HepG2 (cell line): ENCODE measurements at regions not wholly inside any gene's neighbourhood (a gene's known extent, or its start where the extent isn't known, plus 50 kb on each side); places are given as distances from the start of the nearest gene placed in this dataset.

ENCODE experiments used
- ATAC-seq: fragments of 200-7000 bp; cut with Tn5 transposase; 3 replicates; pipeline ENCODE4 v1.9.1; 2020; ENCODE audit warnings: mild to moderate bottlenecking, moderate library complexity
- BruUV-seq: library from RNA; stranded (reverse); fragments of 400-500 nt; replicated peaks from 2 replicates; lab custom pipeline; 2021; lab: Mats Ljungman, UMichigan
- CTCF ChIA-PET: fragments of 300-600 bp; formaldehyde crosslinking; extraction: SDS; loops from one replicate; lab custom pipeline; 2021; ENCODE audit warnings: low total read pairs, inconsistent platforms, low intra/inter-chr PET ratio; lab: Yijun Ruan, JAX
- POLR2A ChIA-PET: fragments of 350-600 bp; sonication (Branson Sonifier 250); formaldehyde crosslinking; loops from one replicate; lab custom pipeline; 2020; ENCODE audit warnings: antibody characterized with exemption, inconsistent platforms; lab: Yijun Ruan, JAX
- DNase-seq: peaks from one replicate; pipeline ENCODE4 v3.0.0-alpha.2; 2015; ENCODE audit warnings: low spot score
- FAIRE-seq: peaks from 3 replicates; lab custom pipeline; 2011; peaks lifted over from hg19 to GRCh38; lab: Jason Lieb, UNC
- H2AFZ ChIP-seq: one replicate; pipeline ENCODE4 v1.6.1; 2011; ENCODE audit warnings: low read length, inconsistent platforms
- H3K27ac ChIP-seq: fragments of 300-600 bp; 3 replicates; pipeline ENCODE4 v1.8.0; 2011; ENCODE audit warnings: mixed run types, mild to moderate bottlenecking, mixed read lengths, low read length, inconsistent platforms; ENCODE audit not compliant: insufficient read depth; ENCODE audit errors: extremely low read length
- H3K27me3 ChIP-seq, 2 experiments: fragments of 200-600 bp in 1 of 2; 2 replicates in 1 of 2; 3 replicates in 1 of 2; pipeline versions ENCODE4 v1.6.0 to v1.8.0; 2011; ENCODE audit warnings: low read length in 2 of 2, mild to moderate bottlenecking in 2 of 2, moderate library complexity in 2 of 2, inconsistent platforms in 1 of 2; ENCODE audit not compliant: insufficient read depth in 2 of 2, control insufficient read depth in 1 of 2
- H3K36me3 ChIP-seq, 2 experiments: fragments of 200-600 bp in 1 of 2; replicated peaks in 1 of 2; 2 replicates in 1 of 2; 3 replicates in 1 of 2; pipeline versions ENCODE4 v1.5.1 to v1.8.0; 2011; ENCODE audit warnings: low read length in 2 of 2, inconsistent platforms in 1 of 2; ENCODE audit not compliant: insufficient read depth in 2 of 2, control insufficient read depth in 1 of 2
- H3K4me1 ChIP-seq: 2 replicates; pipeline ENCODE4 v1.5.1; 2012; ENCODE audit warnings: low read length, inconsistent platforms; ENCODE audit not compliant: insufficient read depth
- H3K4me2 ChIP-seq: 2 replicates; pipeline ENCODE4 v1.6.0; 2011; ENCODE audit warnings: low read depth, low read length, inconsistent platforms
- H3K4me3 ChIP-seq, 3 experiments: fragments of 200-600 bp in 1 of 3; sonication (generic), shearing (Covaris generic) in 1 of 3; replicated peaks in 1 of 3; 2 replicates each; pipeline ENCODE4 v1.5.1; 2011 to 2016; ENCODE audit warnings: low read length in 3 of 3, inconsistent platforms in 2 of 3, low read depth in 2 of 3, mild to moderate bottlenecking in 2 of 3, control low read depth in 1 of 3, mixed read lengths in 1 of 3; ENCODE audit not compliant: insufficient read depth in 1 of 3
- H3K79me2 ChIP-seq: one replicate; pipeline ENCODE4 v1.6.1; 2011; ENCODE audit warnings: low read length, inconsistent platforms; ENCODE audit not compliant: insufficient read depth
- H3K9ac ChIP-seq: 2 replicates; pipeline ENCODE4 v1.6.0; 2011; ENCODE audit warnings: mild to moderate bottlenecking, low read depth, low read length, inconsistent platforms; ENCODE audit not compliant: insufficient read depth
- H3K9me3 ChIP-seq: 2 replicates; pipeline ENCODE4 v1.5.1; 2012; ENCODE audit warnings: mild to moderate bottlenecking, low read length
- H4K20me1 ChIP-seq: 2 replicates; pipeline ENCODE4 v1.6.0; 2011; ENCODE audit warnings: inconsistent platforms, mild to moderate bottlenecking, low read length, moderate library complexity; ENCODE audit not compliant: insufficient read depth
- FOXK1 ChIP-seq: sonication (generic); formaldehyde crosslinking; IDR thresholded peaks from 2 replicates; pipeline ENCODE4 v1.4.0; 2020; ENCODE audit warnings: low read depth, missing genetic modification reagents, borderline replicate concordance
- KAT8 ChIP-seq: IDR thresholded peaks from 2 replicates; pipeline ENCODE4 v1.6.1; 2016; ENCODE audit warnings: missing genetic modification reagents, missing compliant biosample characterization
- MED13 ChIP-seq: sonication (generic); formaldehyde crosslinking; IDR thresholded peaks from 2 replicates; pipeline ENCODE4 v1.5.0; 2020; ENCODE audit warnings: missing genetic modification reagents
- MIXL1 ChIP-seq: IDR thresholded peaks from 2 replicates; pipeline ENCODE4 v1.6.1; 2016
- SIX4 ChIP-seq: sonication (generic); formaldehyde crosslinking; IDR thresholded peaks from 2 replicates; pipeline ENCODE4 v1.4.0; 2020; ENCODE audit warnings: missing genetic modification reagents
- SMARCE1 ChIP-seq: fragments of 450-650 bp; IDR thresholded peaks from 2 replicates; pipeline ENCODE4 v1.6.1; 2017; ENCODE audit warnings: borderline replicate concordance
- ZNF431 ChIP-seq: sonication (generic); formaldehyde crosslinking; IDR thresholded peaks from 2 replicates; pipeline ENCODE4 v1.9.0; 2022; ENCODE audit warnings: missing genetic modification reagents, low read depth, mild to moderate bottlenecking, borderline replicate concordance
- ZNF530 ChIP-seq: sonication (generic); formaldehyde crosslinking; IDR thresholded peaks from 2 replicates; pipeline ENCODE4 v1.5.0; 2020; ENCODE audit warnings: low read depth, mild to moderate bottlenecking, missing genetic modification reagents
- ZNF792 ChIP-seq: IDR thresholded peaks from 2 replicates; pipeline ENCODE4 v1.6.1; 2016
- ZSCAN12 ChIP-seq: sonication (generic); formaldehyde crosslinking; IDR thresholded peaks from 2 replicates; pipeline ENCODE4 v1.9.0; 2021; ENCODE audit warnings: mild to moderate bottlenecking, missing genetic modification reagents
- WGBS: methylation state at CpG from one replicate; pipeline ENCODE4 v1.1.6; 2017; ENCODE audit warnings: low lambda C conversion rate; 5-methylcytosine and 5-hydroxymethylcytosine counted together
- in situ Hi-C: cut with HindIII; loops from 2 replicates; pipeline ENCODE4 v1.10.0; 2017; ENCODE audit warnings: low pct_unique_long_range_greater_than_20kb; ENCODE audit not compliant: extremely low pct_ligation_motif_present
- intact Hi-C: fragments of 100-400 bp; cut with micrococcal nuclease; formaldehyde crosslinking; loops from one replicate; pipeline ENCODE4 v1.10.0; 2022; ENCODE audit not compliant: unreplicated experiment
- TF ChIP-seq, protein P1 (sequence below): sonication (generic); formaldehyde crosslinking; IDR thresholded peaks from 2 replicates; pipeline ENCODE4 v1.5.0; 2020; ENCODE audit warnings: missing genetic modification reagents, mild to moderate bottlenecking, borderline replicate concordance
- TF ChIP-seq, protein P2 (sequence below): sonication (generic); formaldehyde crosslinking; IDR thresholded peaks from 2 replicates; pipeline ENCODE4 v1.5.0; 2020; ENCODE audit warnings: missing genetic modification reagents

DNA sequence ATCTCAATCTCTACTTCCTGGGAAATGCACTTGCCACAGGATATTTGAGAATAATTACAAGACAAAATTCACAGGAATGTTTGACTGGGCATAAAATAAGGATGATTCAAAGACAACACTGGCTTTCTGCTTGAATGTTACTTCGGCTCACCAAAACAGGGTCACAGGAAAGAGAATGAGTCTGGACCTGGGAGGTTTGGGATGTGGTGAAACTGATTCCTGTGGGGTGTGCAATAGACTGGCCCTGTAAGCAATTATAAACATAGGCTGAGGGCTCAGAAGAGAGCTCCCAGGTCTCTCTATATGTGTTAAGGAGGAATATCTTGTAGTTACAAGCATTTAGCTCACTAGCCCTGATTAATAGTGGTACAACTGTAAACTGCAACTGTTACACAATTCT lies 613.9 kb upstream of the CELF2 start:
- ChIA-PET CTCF (no interaction called here), POLR2A (no interaction called here)
- no peak overlapping the region for H3K4me2 ChIP-seq
- no peak for FAIRE-seq
- peaks cover 93% of the 10 kb centered on the region for H3K9me3 ChIP-seq
- no peak for ATAC-seq
- intact Hi-C loops (no loop called here), in situ Hi-C loops (no loop called here)
- no peaks in the 10 kb centered on the region for H3K4me1 ChIP-seq
- 4% methylated on average over 1 of the region's 1 CpG for WGBS
- no peaks in the 10 kb centered on the region for H3K79me2 ChIP-seq
- H2AFZ ChIP-seq: no peak overlapping the region
- no peaks in the 10 kb centered on the region for H3K27me3 ChIP-seq
- H3K27ac ChIP-seq: no peak overlapping the region
- BruUV-seq: no TSS peak
- H3K4me3 ChIP-seq: no peak overlapping the region
- no peak for TF ChIP-seq SIX4 (CRISPR knock-in tag)
- TF ChIP-seq ZNF431: no peak
- no peak for TF ChIP-seq FOXK1
- TF ChIP-seq MIXL1 (CRISPR knock-in tag): no peak
- TF ChIP-seq, protein P1, sequence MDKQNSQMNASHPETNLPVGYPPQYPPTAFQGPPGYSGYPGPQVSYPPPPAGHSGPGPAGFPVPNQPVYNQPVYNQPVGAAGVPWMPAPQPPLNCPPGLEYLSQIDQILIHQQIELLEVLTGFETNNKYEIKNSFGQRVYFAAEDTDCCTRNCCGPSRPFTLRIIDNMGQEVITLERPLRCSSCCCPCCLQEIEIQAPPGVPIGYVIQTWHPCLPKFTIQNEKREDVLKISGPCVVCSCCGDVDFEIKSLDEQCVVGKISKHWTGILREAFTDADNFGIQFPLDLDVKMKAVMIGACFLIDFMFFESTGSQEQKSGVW (CRISPR knock-in tag): no peak
- TF ChIP-seq ZSCAN12 (CRISPR knock-in tag): no peak
- H3K36me3 ChIP-seq: no peaks in the 10 kb centered on the region
- DNase-seq: no peak
- H4K20me1 ChIP-seq: no peaks in the 10 kb centered on the region
- H3K9ac ChIP-seq: no peak overlapping the region

DNA sequence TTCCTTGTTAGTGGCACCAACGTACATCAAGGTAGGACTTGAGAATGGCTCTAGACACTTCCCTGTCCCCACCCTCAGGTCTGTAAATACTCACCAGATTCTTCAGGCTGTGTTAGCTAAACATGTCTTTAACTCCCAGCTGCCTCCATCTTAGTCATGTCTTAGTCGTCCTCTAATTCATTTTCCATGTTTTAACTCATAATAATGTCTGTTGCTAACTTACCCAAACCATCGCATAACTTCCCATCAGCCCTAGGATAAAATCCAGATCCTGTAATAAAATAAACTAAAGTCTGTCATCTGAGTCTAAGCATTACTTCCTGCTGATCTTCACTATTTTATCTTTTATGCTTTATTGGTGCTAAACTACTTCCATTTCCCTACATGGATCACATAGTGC lies 600.0 kb upstream of the CELF2 start:
- H3K27ac ChIP-seq: no peak overlapping the region
- intact Hi-C loops: no loop called here
- no peak for DNase-seq
- TF ChIP-seq ZNF530 (CRISPR knock-in tag) (no peak), KAT8 (CRISPR knock-in tag) (no peak), MED13 (CRISPR knock-in tag) (no peak), SMARCE1 (no peak), ZNF792 (no peak)
- TF ChIP-seq, protein P2, sequence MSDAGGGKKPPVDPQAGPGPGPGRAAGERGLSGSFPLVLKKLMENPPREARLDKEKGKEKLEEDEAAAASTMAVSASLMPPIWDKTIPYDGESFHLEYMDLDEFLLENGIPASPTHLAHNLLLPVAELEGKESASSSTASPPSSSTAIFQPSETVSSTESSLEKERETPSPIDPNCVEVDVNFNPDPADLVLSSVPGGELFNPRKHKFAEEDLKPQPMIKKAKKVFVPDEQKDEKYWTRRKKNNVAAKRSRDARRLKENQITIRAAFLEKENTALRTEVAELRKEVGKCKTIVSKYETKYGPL (CRISPR knock-in tag): no peak
- H4K20me1 ChIP-seq: no peaks in the 10 kb centered on the region
- H3K4me3 ChIP-seq: no peak overlapping the region
- ATAC-seq: no peak
- CTCF ChIA-PET: no interaction called here
- no peaks in the 10 kb centered on the region for H3K36me3 ChIP-seq
- H3K9me3 ChIP-seq: peaks cover 86% of the 10 kb centered on the region
- 35% methylated on average over 3 of the region's 3 CpGs for WGBS
- POLR2A ChIA-PET: no interaction called here
- H3K27me3 ChIP-seq: no peaks in the 10 kb centered on the region
- H3K79me2 ChIP-seq: no peaks in the 10 kb centered on the region
- in situ Hi-C loops: no loop called here
- H3K4me2 ChIP-seq: no peak overlapping the region
- H3K4me1 ChIP-seq: no peaks in the 10 kb centered on the region
- no peak overlapping the region for H2AFZ ChIP-seq
- no TSS peak for BruUV-seq
- H3K9ac ChIP-seq: no peak overlapping the region
- FAIRE-seq: no peak
